ENCODE measurements at regions not wholly inside any gene's neighbourhood (a gene's known extent, or its start where the extent isn't known, plus 50 kb on each side); places are given as distances from the start of the nearest gene placed in this dataset.
"Not testable (repeated sequence)": the region's sequence is repeated elsewhere in the genome, so short reads cannot be mapped to it uniquely, and the experiment has no call there.

GRCh38 chr20:30503992-30504570 is 753.4 kb upstream of the DEFB115 start:
- H3K36me3 ChIP-seq (replicated peaks in 1 of 2): no peaks in the 10 kb centered on the region
- H3K4me1 ChIP-seq (replicated peaks in 1 of 2): no peaks in the 10 kb centered on the region
- 42 to 61% (median 48%) methylated on average over 3 of the region's 3 CpGs for WGBS, 4 donors
- H3K9me3 ChIP-seq (replicated peaks in 1 of 3): no peaks in the 10 kb centered on the region
- no peaks in the 10 kb centered on the region for H3K27me3 ChIP-seq
- intact Hi-C loops (cut with DNase I): no loop called here
- no peak for TF ChIP-seq POLR2A (IDR thresholded peaks at IDR 0.05)
- TF ChIP-seq CTCF (IDR thresholded peaks at IDR 0.05): no peak
- H3K27ac ChIP-seq: no peak overlapping the region
- H3K4me3 ChIP-seq: no peak overlapping the region
- no peak for DNase-seq

- TF ChIP-seq POLR2A (IDR thresholded peaks at IDR 0.05) (no peak), CTCF (IDR thresholded peaks at IDR 0.05) (no peak)
- intact Hi-C loops (cut with DNase I): no loop called here
Observed at GRCh38 chr20:30505566-30505965, 751.9 kb upstream of the DEFB115 start.

GRCh38 chr20:30506100-30506499 is 751.4 kb upstream of the DEFB115 start:
- no peaks in the 10 kb centered on the region for H3K36me3 ChIP-seq (replicated peaks in 1 of 2)
- H3K4me3 ChIP-seq: no peak overlapping the region
- intact Hi-C loops (cut with DNase I): no loop called here
- H3K27me3 ChIP-seq: no peaks in the 10 kb centered on the region
- no peak overlapping the region for H3K27ac ChIP-seq
- no peaks in the 10 kb centered on the region for H3K9me3 ChIP-seq (replicated peaks in 1 of 3)
- H3K4me1 ChIP-seq (replicated peaks in 1 of 2): no peaks in the 10 kb centered on the region
- WGBS, 4 donors: 82 to 93% (median 89%) methylated on average over 18 of the region's 18 CpGs
- no peak for DNase-seq
- TF ChIP-seq POLR2A (IDR thresholded peaks at IDR 0.05) (no peak), CTCF (IDR thresholded peaks at IDR 0.05) (no peak)

More at GRCh38 chr20:30505566-30505965, 751.9 kb upstream of the DEFB115 start:
- Histone ChIP-seq H3K27ac (no peak overlapping the region), H3K36me3 (replicated peaks in 1 of 2) (no peaks in the 10 kb centered on the region), H3K9me3 (replicated peaks in 1 of 3) (no peaks in the 10 kb centered on the region), H3K4me3 (no peak overlapping the region), H3K27me3 (no peaks in the 10 kb centered on the region), H3K4me1 (replicated peaks in 1 of 2) (no peaks in the 10 kb centered on the region)
- WGBS, 4 donors: 86 to 88% (median 87%) methylated on average over 9 of the region's 9 CpGs
- no peak for DNase-seq

GRCh38 chr20:30508382-30508781 is 749.1 kb upstream of the DEFB115 start:
- H3K27me3 ChIP-seq; H3K27ac ChIP-seq; H3K36me3 ChIP-seq (replicated peaks in 1 of 2); H3K9me3 ChIP-seq (replicated peaks in 1 of 3); H3K4me3 ChIP-seq; H3K4me1 ChIP-seq (replicated peaks in 1 of 2); DNase-seq; intact Hi-C loops (cut with DNase I): not testable (repeated sequence)
- WGBS, 4 donors: 87 to 89% (median 88%) methylated on average over 13 to 21 of the region's 21 CpGs

DNA sequence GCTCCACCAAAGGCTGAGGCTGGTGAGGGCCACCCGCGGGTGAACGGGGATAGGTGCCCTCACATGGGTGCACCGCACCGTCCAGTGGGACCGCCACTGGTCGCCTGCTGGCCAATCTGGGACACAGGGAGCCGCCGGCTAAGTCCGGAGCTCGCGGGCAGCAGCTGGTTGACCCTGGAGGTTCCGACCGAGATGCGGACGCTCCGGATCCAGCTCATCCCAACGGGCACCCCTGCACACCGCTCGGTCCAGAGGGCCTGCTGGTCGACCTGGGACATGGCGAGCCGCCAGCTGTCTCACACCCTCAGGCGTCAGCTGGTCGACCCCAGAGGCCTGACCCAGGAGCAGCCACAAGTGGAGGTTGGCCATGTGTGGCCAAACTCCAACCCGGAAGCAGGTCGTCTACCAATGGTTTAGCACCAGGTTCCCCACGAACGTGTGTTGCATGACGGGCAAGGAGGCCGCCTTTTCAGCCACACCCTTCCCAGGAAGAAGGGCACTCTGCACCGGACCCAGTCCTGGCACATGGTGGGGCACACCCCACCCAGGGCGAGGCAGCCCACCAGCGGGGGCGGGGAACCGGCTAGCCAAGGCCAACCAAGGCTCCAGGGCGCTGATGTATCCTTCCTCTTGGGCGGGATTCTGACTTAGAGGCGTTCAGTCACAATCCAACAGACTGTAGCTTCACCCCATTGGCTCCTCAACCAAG is 746.0 kb upstream of the DEFB115 start:
- WGBS, 4 donors: 78 to 81% (median 80%) methylated on average over 18 to 39 of the region's 39 CpGs
- no peak for DNase-seq
- H3K36me3 ChIP-seq (replicated peaks in 1 of 2): no peaks in the 10 kb centered on the region
- TF ChIP-seq POLR2A (IDR thresholded peaks at IDR 0.05) (no peak), CTCF (IDR thresholded peaks at IDR 0.05) (no peak)
- H3K4me3 ChIP-seq: no peak overlapping the region
- no peaks in the 10 kb centered on the region for H3K9me3 ChIP-seq (replicated peaks in 1 of 3)
- no peaks in the 10 kb centered on the region for H3K4me1 ChIP-seq (replicated peaks in 1 of 2)
- no peaks in the 10 kb centered on the region for H3K27me3 ChIP-seq
- no peak overlapping the region for H3K27ac ChIP-seq
- intact Hi-C loops (cut with DNase I): no loop called here

All from adrenal gland (tissue), 9 donors.